Endothelial cell of umbilical vein (primary cell): ENCODE measurements at regions not wholly inside any gene's neighbourhood (a gene's known extent, or its start where the extent isn't known, plus 50 kb on each side); places are given as distances from the start of the nearest gene placed in this dataset.

ENCODE experiments used
- BruUV-seq: library from RNA; stranded (reverse); fragments of 400-500 nt; replicated peaks from 2 replicates; lab custom pipeline; 2021; lab: Mats Ljungman, UMichigan
- CTCF ChIA-PET: fragments of 300-600, 350-600 bp; sonication (Branson Sonifier 250); formaldehyde crosslinking; loops from one replicate; lab custom pipeline; 2021; ENCODE audit warnings: antibody characterized with exemption, inconsistent platforms; lab: Charles Lee
- POLR2A ChIA-PET: fragments of 300-600, 350-600 bp; sonication (Branson Sonifier 250); formaldehyde crosslinking; loops from one replicate; lab custom pipeline; 2021; ENCODE audit warnings: antibody characterized with exemption, inconsistent platforms; lab: Charles Lee
- DNase-seq: peaks from one replicate; pipeline ENCODE4 v3.0.0-alpha.2; 2011; ENCODE audit warnings: low read depth, low spot score
- FAIRE-seq: peaks from 2 replicates; lab custom pipeline; 2011; peaks lifted over from hg19 to GRCh38; lab: Jason Lieb, UNC
- H2AFZ ChIP-seq: 2 replicates; pipeline ENCODE4 v1.6.0; 2012; ENCODE audit warnings: low read depth, low read length, control low read depth, inconsistent platforms
- H3K27ac ChIP-seq: 2 replicates; pipeline ENCODE4 v1.5.1; 2011; ENCODE audit warnings: low read depth, mild to moderate bottlenecking, control low read depth, low read length, moderate library complexity; ENCODE audit not compliant: insufficient read depth
- H3K27me3 ChIP-seq, 2 experiments: 2 replicates each; pipeline versions ENCODE4 v1.6.0 to v1.6.1; 2011; ENCODE audit warnings: low read length in 2 of 2, mixed read lengths in 1 of 2; ENCODE audit not compliant: control insufficient read depth in 2 of 2, insufficient read depth in 2 of 2
- H3K36me3 ChIP-seq, 2 experiments: 2 replicates in 1 of 2; 3 replicates in 1 of 2; pipeline ENCODE4 v1.5.1; 2011; ENCODE audit warnings: low read length in 2 of 2, mild to moderate bottlenecking in 1 of 2, moderate library complexity in 1 of 2; ENCODE audit not compliant: control insufficient read depth in 2 of 2, insufficient read depth in 2 of 2; ENCODE audit errors: extremely low read depth in 1 of 2
- H3K4me1 ChIP-seq: 3 replicates; pipeline ENCODE4 v1.5.1; 2011; ENCODE audit warnings: mild to moderate bottlenecking, low read length; ENCODE audit not compliant: control insufficient read depth, insufficient read depth; ENCODE audit errors: extremely low read depth
- H3K4me2 ChIP-seq: 2 replicates; pipeline ENCODE4 v1.6.1; 2011; ENCODE audit warnings: low read length, control low read depth, mixed read lengths; ENCODE audit not compliant: insufficient read depth
- H3K4me3 ChIP-seq, 3 experiments: fragments of 200-600 bp in 1 of 3; sonication (generic), shearing (Covaris generic) in 1 of 3; replicated peaks in 1 of 3; 2 replicates each; pipeline ENCODE4 v1.5.1; 2011 to 2016; ENCODE audit warnings: control low read depth in 3 of 3, low read length in 3 of 3, mild to moderate bottlenecking in 2 of 3, inconsistent platforms in 1 of 3, low read depth in 1 of 3, moderate library complexity in 1 of 3; ENCODE audit not compliant: insufficient read depth in 1 of 3
- H3K79me2 ChIP-seq: 2 replicates; pipeline ENCODE4 v1.6.0; 2012; ENCODE audit warnings: low read length, inconsistent platforms; ENCODE audit not compliant: control insufficient read depth, insufficient read depth
- H3K9ac ChIP-seq: replicated peaks from 2 replicates; pipeline ENCODE3; 2011; ENCODE audit warnings: low read length, control low read depth; ENCODE audit not compliant: insufficient read depth; ENCODE audit errors: extremely low read depth
- H3K9me1 ChIP-seq: replicated peaks from 3 replicates; pipeline ENCODE4 v1.6.0; 2011; ENCODE audit warnings: mild to moderate bottlenecking, low read length; ENCODE audit not compliant: control insufficient read depth, insufficient read depth; ENCODE audit errors: extremely low read depth
- H3K9me3 ChIP-seq: replicated peaks from 2 replicates; pipeline ENCODE4 v1.5.1; 2012; ENCODE audit warnings: low read length, inconsistent platforms; ENCODE audit not compliant: control insufficient read depth, insufficient read depth
- H4K20me1 ChIP-seq: replicated peaks from 2 replicates; pipeline ENCODE3; 2011; ENCODE audit warnings: mild to moderate bottlenecking, low read length; ENCODE audit not compliant: control insufficient read depth, insufficient read depth; ENCODE audit errors: extremely low read depth
- EZH2 ChIP-seq: IDR thresholded peaks from 2 replicates; pipeline ENCODE4 v1.6.1; 2012; ENCODE audit warnings: borderline replicate concordance, low read depth, mild to moderate bottlenecking, moderate library complexity, low read length, inconsistent platforms; ENCODE audit not compliant: severe bottlenecking
- FOS ChIP-seq: IDR thresholded peaks from 2 replicates; pipeline ENCODE4 v1.6.1; 2011; ENCODE audit warnings: mild to moderate bottlenecking, low read length, moderate library complexity, borderline replicate concordance; ENCODE audit not compliant: insufficient read depth
- GATA2 ChIP-seq: IDR thresholded peaks from 2 replicates; pipeline ENCODE4 v1.7.0; 2011; ENCODE audit warnings: low read depth, mild to moderate bottlenecking, moderate library complexity, mixed read lengths, low read length; ENCODE audit not compliant: insufficient read length, insufficient read depth
- JUN ChIP-seq: IDR thresholded peaks from 2 replicates; pipeline ENCODE4 v1.6.1; 2011; ENCODE audit warnings: borderline replicate concordance, low read depth; ENCODE audit not compliant: insufficient read length, insufficient read depth
- MAX ChIP-seq: IDR thresholded peaks from 2 replicates; pipeline ENCODE4 v1.6.1; 2011; ENCODE audit not compliant: insufficient read depth, insufficient read length
- MYC ChIP-seq: IDR thresholded peaks from one replicate; pipeline ENCODE4 v1.6.1; 2011; ENCODE audit warnings: mild to moderate bottlenecking, low read depth, low read length
- POLR2A ChIP-seq: IDR thresholded peaks from 2 replicates; pipeline ENCODE4 v1.6.1; 2012; ENCODE audit warnings: low read depth, mild to moderate bottlenecking, control low read depth, low read length
- POLR2AphosphoS5 ChIP-seq: IDR thresholded peaks from 2 replicates; pipeline ENCODE4 v1.6.1; 2012; ENCODE audit warnings: low read depth, mild to moderate bottlenecking, control low read depth, low read length, moderate library complexity; ENCODE audit not compliant: insufficient read depth
- dilution Hi-C: fragments of 300-500 bp; cut with MboI; formaldehyde crosslinking; loops from one replicate; pipeline ENCODE4 v1.15.0; 2019; ENCODE audit warnings: low sequenced_read_pairs; ENCODE audit not compliant: extremely low pct_ligation_motif_present
- intact Hi-C: fragments of 100-400 bp; cut with micrococcal nuclease; formaldehyde crosslinking; loops from one replicate; pipeline ENCODE4 v1.10.0; 2022
- TF ChIP-seq, protein P1 (sequence below), 2 donors: IDR thresholded peaks; 1 replicate in 1 of 2; 2 replicates in 1 of 2; pipeline ENCODE4 v1.5.1; 2011; ENCODE audit warnings: low read length in 2 of 2, mild to moderate bottlenecking in 2 of 2, moderate library complexity in 2 of 2, control low read depth in 1 of 2, inconsistent platforms in 1 of 2, low read depth in 1 of 2; ENCODE audit not compliant: insufficient read depth in 1 of 2; ENCODE audit errors: extremely low read depth in 1 of 2

DNA sequence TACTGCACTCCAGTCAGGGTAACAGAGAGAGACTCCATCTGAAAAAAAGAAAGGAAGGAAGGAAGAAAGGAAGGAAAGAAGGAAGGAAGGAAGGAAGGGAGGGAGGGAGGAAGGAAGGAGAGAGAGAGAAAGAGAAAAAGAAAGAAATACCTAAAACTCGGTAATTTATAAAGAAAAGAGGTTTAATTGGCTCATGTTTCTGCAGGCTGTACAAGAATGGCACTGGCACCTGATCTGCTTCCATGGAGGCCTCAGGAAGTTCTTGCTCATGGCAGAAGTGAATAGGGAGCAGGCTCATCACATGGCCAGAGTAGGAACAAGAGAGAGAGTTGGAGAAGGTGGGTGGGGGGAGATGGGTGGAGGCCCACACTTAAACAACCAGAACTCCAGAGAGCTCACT, 215.2 kb upstream of the IRX3 start:
- FAIRE-seq = no peak
- POLR2A ChIA-PET = no interaction called here
- intact Hi-C loops = no loop called here
- CTCF ChIA-PET = no interaction called here
- H3K9ac ChIP-seq = no peak overlapping the region
- H3K9me1 ChIP-seq = no peaks in the 10 kb centered on the region
- no peak for DNase-seq
- no peak overlapping the region for H2AFZ ChIP-seq
- H3K4me2 ChIP-seq = no peak overlapping the region
- TF ChIP-seq POLR2AphosphoS5 (no peak), EZH2 (no peak), GATA2 (no peak), JUN (no peak), MYC (no peak), POLR2A (no peak), MAX (no peak), FOS (no peak)
- TF ChIP-seq, protein P1, sequence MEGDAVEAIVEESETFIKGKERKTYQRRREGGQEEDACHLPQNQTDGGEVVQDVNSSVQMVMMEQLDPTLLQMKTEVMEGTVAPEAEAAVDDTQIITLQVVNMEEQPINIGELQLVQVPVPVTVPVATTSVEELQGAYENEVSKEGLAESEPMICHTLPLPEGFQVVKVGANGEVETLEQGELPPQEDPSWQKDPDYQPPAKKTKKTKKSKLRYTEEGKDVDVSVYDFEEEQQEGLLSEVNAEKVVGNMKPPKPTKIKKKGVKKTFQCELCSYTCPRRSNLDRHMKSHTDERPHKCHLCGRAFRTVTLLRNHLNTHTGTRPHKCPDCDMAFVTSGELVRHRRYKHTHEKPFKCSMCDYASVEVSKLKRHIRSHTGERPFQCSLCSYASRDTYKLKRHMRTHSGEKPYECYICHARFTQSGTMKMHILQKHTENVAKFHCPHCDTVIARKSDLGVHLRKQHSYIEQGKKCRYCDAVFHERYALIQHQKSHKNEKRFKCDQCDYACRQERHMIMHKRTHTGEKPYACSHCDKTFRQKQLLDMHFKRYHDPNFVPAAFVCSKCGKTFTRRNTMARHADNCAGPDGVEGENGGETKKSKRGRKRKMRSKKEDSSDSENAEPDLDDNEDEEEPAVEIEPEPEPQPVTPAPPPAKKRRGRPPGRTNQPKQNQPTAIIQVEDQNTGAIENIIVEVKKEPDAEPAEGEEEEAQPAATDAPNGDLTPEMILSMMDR (IDR thresholded peaks at IDR 0.05; ENCODE audit: extremely low read depth in 1 of 2, insufficient read depth in 1 of 2, low read depth in 1 of 2, low read length in 2 of 2) = no peak
- H3K4me3 ChIP-seq = no peak overlapping the region
- dilution Hi-C loops = no loop called here
- H4K20me1 ChIP-seq = no peaks in the 10 kb centered on the region
- no peaks in the 10 kb centered on the region for H3K79me2 ChIP-seq
- no TSS peak for BruUV-seq
- no peaks in the 10 kb centered on the region for H3K36me3 ChIP-seq
- H3K27me3 ChIP-seq = no peaks in the 10 kb centered on the region
- no peaks in the 10 kb centered on the region for H3K9me3 ChIP-seq
- H3K27ac ChIP-seq = no peak overlapping the region
- peaks cover 4% of the 10 kb centered on the region for H3K4me1 ChIP-seq
